ENCODE measurements at regions not wholly inside any gene's neighbourhood (a gene's known extent, or its start where the extent isn't known, plus 50 kb on each side); places are given as distances from the start of the nearest gene placed in this dataset.

DNA sequence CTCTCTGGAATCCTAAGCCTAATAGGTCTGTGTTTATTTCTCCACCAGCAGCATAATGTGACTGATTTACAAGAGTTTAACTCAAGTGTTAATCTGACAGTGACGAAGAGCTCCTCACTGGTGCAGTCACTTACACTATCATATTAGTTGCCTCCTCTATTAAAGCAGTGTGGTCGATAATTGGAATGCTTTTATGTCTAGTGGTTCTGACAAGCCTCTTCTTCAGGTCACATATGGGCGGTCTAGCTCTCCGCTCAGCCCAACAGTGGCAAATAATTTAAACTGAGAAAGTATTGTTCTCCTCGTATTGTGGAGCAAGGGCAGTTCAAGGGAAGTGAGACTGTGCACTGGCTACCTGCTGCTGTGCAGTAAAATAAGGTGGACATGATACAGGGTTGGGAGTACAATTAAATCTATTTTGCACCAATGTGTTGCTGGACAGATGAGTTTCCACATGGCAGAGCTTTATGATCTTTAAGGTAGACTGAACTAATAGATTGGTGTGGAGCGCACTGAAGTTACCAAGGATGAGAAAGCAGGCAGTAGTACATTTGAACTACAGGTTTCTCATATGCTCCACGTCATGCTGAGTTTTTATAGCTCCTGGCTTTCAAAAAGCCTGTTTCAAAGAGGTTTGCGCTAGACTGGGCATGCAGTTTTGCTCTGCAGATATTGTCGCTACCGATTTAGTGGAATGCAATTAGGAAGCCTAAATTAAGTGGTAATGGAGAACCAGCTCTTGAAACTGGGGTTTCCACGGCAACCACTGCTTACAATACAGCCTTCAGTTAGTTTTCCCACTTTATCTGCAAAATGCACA is 151.7 kb upstream of the POU3F3 start:
- no peak for DNase-seq (ENCODE audit: low read depth)

- DNase-seq (ENCODE audit: low read depth): no peak
Measured at GRCh38 chr2:104703669-104704068, 150.2 kb upstream of the POU3F3 start.

DNA sequence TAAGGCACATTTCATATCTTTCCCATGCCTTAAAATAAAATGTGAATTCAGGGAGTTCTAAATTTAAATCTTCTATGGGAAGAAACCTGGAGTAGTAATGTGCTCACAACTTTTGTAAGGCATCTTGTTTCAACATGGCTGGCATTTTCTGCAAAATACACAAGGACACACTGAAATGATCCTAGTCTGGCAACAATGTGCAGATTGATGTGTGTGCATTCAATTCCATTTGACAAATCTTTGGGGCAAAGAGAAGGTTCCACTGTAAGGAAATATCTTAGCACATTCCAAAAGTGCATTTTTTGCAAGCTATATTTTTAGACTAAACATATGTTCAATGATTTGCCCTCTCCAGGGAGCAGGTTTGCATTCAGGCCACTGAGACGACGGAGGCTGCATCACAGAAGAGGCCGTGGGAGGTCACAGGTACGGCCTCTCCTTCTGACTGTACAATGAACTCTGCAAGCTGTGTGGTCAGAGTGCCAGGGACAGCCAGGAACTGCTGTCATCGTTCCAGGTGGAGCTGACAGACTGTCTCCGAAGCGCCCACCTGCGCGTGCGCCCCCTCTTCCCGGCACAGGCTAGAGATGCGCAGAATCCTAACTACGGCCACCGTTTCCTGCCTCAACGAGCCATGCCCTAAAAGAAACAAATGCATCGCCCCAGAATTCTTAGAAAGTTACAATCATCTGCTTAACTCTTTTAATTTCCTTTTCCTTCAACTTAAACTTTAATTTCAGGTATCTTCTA is 149.2 kb upstream of the POU3F3 start:
- no peak for DNase-seq (ENCODE audit: low read depth)

DNA sequence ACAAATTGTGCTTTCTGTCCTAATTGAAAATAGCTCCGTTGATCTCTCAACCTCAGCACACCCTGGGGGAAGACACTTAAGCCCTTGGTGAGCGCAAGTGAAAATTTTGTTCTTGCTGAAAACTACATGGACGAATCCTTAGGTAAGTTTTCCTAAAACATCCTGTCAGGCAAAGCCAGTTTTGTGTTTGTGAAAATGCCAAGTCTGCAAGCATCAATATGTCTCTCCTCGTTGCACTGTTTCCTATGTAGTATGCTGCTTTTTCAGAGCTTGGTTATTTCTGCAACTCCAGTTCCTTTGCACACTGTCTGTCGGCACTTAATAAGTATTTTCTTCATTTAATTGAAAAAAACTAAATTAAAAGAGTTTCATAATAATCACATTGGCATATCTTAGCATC is 146.9 kb upstream of the POU3F3 start:
- no peak for DNase-seq (ENCODE audit: low read depth)

DNA sequence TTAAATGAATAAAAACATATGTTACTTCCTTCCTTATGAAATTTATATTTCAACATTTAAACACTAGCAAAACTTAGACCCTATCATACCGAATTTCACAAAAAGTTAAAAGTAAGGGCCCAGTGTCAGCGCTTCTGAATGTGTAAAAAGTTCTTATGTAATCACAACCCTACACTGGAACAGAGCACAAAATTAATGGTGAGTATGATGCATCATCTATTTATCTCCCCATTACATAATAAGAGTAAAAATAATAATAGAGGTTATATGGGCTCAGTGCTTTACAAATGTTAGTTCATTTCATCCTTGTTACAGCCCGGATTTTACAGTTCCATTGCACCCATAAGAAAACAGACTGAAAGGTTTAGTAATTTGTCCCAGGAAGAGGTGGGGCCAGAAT is 144.9 kb upstream of the POU3F3 start:
- no peak for DNase-seq (ENCODE audit: low read depth)

DNA sequence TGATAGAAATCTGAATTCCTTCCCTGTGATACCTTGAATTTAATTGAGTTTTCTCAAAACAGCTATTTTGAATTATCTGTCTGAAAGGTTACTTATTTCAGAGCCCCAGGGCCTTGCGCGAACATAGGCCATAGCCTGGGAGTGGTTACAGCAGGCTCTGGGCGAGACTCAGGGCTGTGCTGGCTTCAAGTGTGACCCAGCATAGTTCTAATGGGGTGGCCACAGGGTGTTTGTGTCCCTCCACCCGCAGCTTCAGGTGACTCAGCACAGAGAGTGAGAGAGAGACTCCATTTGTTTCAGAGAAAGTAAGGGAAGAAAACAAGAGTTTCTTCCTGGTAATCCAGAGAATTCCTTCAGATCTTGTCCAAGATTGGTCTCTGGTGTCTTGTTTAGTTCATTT is 137.9 kb upstream of the POU3F3 start:
- DNase-seq (ENCODE audit: low read depth): no peak

GRCh38 chr2:104733226-104733943 is 120.5 kb upstream of the POU3F3 start:
- DNase-seq (ENCODE audit: low read depth): peak; percentile 9

GRCh38 chr2:104734937-104735586 is 118.9 kb upstream of the POU3F3 start:
- no peak for DNase-seq (ENCODE audit: low read depth)

DNA sequence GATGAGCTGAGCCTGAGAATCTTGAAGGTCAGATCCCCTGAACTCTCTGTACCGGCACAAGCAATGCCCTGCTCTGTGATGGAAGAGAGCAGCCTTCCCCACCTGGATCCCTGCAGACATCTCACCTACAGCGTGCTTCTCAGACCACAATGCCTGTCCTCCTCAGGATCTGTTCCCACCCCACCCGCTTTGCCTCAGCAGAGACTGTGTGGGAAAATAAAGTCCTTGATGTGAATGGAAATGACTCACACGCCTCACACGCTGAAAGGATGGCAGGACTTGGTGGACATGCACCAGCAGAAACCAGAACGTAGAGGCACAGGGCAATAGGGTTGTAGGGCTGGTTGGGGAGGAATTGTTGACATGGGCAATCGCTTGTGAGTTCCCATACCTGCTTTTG is 117.9 kb upstream of the POU3F3 start:
- no peak for DNase-seq (ENCODE audit: low read depth)

DNA sequence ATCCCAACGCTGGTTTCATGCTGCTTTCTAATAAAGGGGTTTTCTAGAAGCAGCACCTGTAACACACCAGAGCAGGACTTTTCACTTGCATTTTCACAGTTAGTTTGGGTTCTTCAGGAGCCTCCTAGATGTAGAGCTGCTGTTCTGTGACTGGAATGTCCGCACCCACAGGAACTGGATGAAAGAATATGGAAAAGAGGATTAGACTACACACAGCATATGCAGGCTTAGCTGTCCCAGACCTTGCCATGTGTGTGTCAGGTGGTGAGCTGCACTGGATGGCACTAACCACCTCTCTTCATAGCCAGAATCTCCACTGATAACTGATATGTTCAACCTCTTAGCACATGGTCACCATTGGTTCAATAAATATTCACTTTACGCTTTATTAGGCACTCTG is 112.1 kb upstream of the POU3F3 start:
- no peak for DNase-seq (ENCODE audit: low read depth)

DNA sequence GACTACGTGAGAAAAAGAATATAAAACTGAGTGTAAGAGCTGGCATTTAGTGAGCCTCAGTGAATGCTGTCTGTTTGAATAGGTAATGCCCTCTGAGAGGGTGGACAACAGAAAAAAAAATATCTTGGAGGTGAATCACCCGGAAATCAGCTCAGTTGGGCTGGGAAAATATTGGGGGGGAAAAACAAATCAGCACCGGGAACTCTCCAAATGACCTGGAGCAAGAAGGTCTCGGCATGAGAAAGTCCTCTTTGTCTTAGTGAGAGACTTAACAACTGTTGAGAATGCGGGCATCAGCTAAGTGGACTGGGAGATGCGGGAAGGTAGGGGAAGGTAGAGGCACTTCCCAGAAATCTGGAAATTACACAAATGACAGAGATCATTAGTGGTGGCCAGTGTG is 109.4 kb upstream of the POU3F3 start:
- DNase-seq (ENCODE audit: low read depth): no peak

GRCh38 chr2:104745846-104746245 is 108.1 kb upstream of the POU3F3 start:
- no peak for DNase-seq (ENCODE audit: low read depth)

- no peak for DNase-seq (ENCODE audit: low read depth)
Measured at GRCh38 chr2:104746299-104746698, 107.6 kb upstream of the POU3F3 start.

GRCh38 chr2:104746858-104747257 is 107.1 kb upstream of the POU3F3 start:
- no peak for DNase-seq (ENCODE audit: low read depth)

- no peak for DNase-seq (ENCODE audit: low read depth)
Measured at GRCh38 chr2:104749856-104750460, 104.0 kb upstream of the POU3F3 start.

GRCh38 chr2:104752504-104752903 is 101.4 kb upstream of the POU3F3 start:
- DNase-seq (ENCODE audit: low read depth): no peak

DNA sequence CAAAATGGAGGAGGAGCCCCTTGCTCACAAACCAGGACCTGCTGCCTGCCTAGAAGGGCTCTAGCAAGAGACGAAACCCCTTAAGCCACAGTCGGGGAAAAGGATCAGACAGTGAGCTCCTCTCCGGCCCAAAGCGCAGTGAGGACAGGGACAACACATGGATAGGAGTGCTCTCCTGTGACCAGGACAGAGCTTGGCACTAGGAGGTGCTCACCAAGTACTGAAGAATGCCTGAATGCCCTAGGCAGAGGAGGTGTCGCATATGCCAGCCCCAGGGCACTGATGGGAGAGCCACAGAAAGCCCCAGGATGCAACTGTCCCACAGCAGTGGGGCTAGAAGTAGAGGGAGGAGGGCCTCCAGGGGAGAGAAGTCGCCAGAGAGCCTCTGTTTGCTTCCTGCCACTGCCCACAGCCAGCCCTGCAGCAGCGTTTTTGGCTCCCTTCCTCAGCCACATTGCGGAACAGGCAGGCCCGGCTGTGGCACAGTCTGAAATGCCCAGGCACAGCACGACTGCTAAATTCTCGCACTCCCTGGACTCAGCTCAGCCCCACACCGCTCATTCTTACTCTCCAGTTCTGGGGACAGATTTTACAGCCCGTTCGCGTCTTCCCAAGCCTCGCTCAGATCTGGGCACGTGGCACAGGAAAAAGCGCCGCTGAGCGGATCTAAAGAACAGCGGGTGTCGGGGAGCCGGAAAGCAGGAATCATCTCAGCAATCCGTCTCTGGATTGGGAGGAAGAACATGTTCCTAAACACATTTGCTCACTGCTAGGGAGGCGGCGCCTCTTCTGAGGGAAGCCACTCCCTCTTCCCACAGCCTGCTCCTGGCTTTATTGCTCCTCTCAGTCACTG is 98.7 kb upstream of the POU3F3 start:
- no peak for DNase-seq (ENCODE audit: low read depth)

- no peak for DNase-seq (ENCODE audit: low read depth)
Measured at GRCh38 chr2:104756118-104756517, 97.8 kb upstream of the POU3F3 start.

GRCh38 chr2:104757056-104757455 is 96.9 kb upstream of the POU3F3 start:
- no peak for DNase-seq (ENCODE audit: low read depth)

- DNase-seq (ENCODE audit: low read depth): no peak
Measured at GRCh38 chr2:104758199-104758620, 95.7 kb upstream of the POU3F3 start.

DNA sequence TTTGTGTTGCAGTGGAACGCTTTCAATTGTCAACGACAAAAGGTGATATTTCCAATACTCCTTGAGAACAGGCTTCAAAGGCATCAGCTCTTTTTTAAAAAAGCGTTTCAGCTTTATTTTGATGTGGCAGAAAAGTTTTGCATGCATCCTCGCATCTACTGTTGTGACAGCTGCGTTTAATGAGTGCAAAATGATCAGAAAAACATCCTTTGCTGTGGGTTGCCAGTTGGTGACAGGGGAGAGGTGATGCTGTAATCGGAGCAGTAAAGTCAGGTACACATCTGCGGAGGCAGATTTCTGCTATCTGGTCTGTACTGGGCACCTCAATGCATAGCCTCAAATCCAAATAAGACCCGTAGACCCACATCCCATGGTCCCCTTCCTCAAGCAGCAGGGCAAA is 91.9 kb upstream of the POU3F3 start:
- no peak for DNase-seq (ENCODE audit: low read depth)
